ENCODE measurements at regions not wholly inside any gene's neighbourhood (a gene's known extent, or its start where the extent isn't known, plus 50 kb on each side); places are given as distances from the start of the nearest gene placed in this dataset.
"Not testable (repeated sequence)": the region's sequence is repeated elsewhere in the genome, so short reads cannot be mapped to it uniquely, and the experiment has no call there.

GRCh38 chr17:15860774-15861173 is 84.2 kb upstream of the ADORA2B start:
- not testable (repeated sequence) for DNase-seq (ENCODE audit: low read depth)

- DNase-seq (ENCODE audit: low read depth) = not testable (repeated sequence)
These were observed 80.9 kb upstream of the ADORA2B start for GRCh38 chr17:15864061-15864460.

- DNase-seq (ENCODE audit: low read depth) = not testable (repeated sequence)
These were observed 80.5 kb upstream of the ADORA2B start for GRCh38 chr17:15864472-15864871.

GRCh38 chr17:15866015-15866414 is 78.9 kb upstream of the ADORA2B start:
- DNase-seq (ENCODE audit: low read depth) = not testable (repeated sequence)

- not testable (repeated sequence) for DNase-seq (ENCODE audit: low read depth)
These were observed 77.6 kb upstream of the ADORA2B start for GRCh38 chr17:15867331-15867730.

- DNase-seq (ENCODE audit: low read depth) = not testable (repeated sequence)
These were observed 75.1 kb upstream of the ADORA2B start for GRCh38 chr17:15869868-15870267.

GRCh38 chr17:15872677-15873076 is 72.3 kb upstream of the ADORA2B start:
- not testable (repeated sequence) for DNase-seq (ENCODE audit: low read depth)

GRCh38 chr17:15877882-15878500 is 66.9 kb upstream of the ADORA2B start:
- not testable (repeated sequence) for DNase-seq (ENCODE audit: low read depth)

- no peak for DNase-seq (ENCODE audit: low read depth)
These were observed 62.7 kb upstream of the ADORA2B start for GRCh38 chr17:15882058-15882720.

GRCh38 chr17:15882777-15883176 is 62.2 kb upstream of the ADORA2B start:
- DNase-seq (ENCODE audit: low read depth) = no peak

- DNase-seq (ENCODE audit: low read depth) = no peak
These were observed 61.3 kb upstream of the ADORA2B start for GRCh38 chr17:15883617-15884111.

- no peak for DNase-seq (ENCODE audit: low read depth)
These were observed 60.2 kb upstream of the ADORA2B start for GRCh38 chr17:15884731-15885130.

- DNase-seq (ENCODE audit: low read depth) = no peak
These were observed 59.2 kb upstream of the ADORA2B start for GRCh38 chr17:15885770-15886169.

- no peak for DNase-seq (ENCODE audit: low read depth)
These were observed 58.7 kb upstream of the ADORA2B start for GRCh38 chr17:15886221-15886620.

GRCh38 chr17:15886804-15887203 is 58.1 kb upstream of the ADORA2B start:
- DNase-seq (ENCODE audit: low read depth) = no peak

- DNase-seq (ENCODE audit: low read depth) = no peak
These were observed 56.5 kb upstream of the ADORA2B start for GRCh38 chr17:15888436-15888835.

- DNase-seq (ENCODE audit: low read depth) = no peak
These were observed 54.5 kb upstream of the ADORA2B start for GRCh38 chr17:15890279-15890892.

GRCh38 chr17:15891318-15891717 is 53.6 kb upstream of the ADORA2B start:
- DNase-seq (ENCODE audit: low read depth) = no peak

- no peak for DNase-seq (ENCODE audit: low read depth)
These were observed 52.7 kb upstream of the ADORA2B start for GRCh38 chr17:15892244-15892643.

GRCh38 chr17:15892731-15893657 is 51.9 kb upstream of the ADORA2B start:
- no peak for DNase-seq (ENCODE audit: low read depth)

GRCh38 chr17:15893658-15894024 is 51.3 kb upstream of the ADORA2B start:
- DNase-seq (ENCODE audit: low read depth) = no peak

- DNase-seq (ENCODE audit: low read depth) = no peak
These were observed 50.7 kb upstream of the ADORA2B start for GRCh38 chr17:15894258-15894657.
